AG09309 (cell line): ENCODE measurements at regions not wholly inside any gene's neighbourhood (a gene's known extent, or its start where the extent isn't known, plus 50 kb on each side); places are given as distances from the start of the nearest gene placed in this dataset.

Experiments used
- DNase-seq: peaks from one replicate; pipeline ENCODE4 v3.0.0-alpha.2; 2010; ENCODE audit warnings: low read depth
- H3K4me3 ChIP-seq: 2 replicates; pipeline ENCODE4 v1.5.1; 2011; ENCODE audit warnings: mild to moderate bottlenecking, low read depth, low read length, moderate library complexity; ENCODE audit not compliant: control insufficient read depth
- TF ChIP-seq, protein P1 (sequence below): IDR thresholded peaks from 2 replicates; pipeline ENCODE4 v1.5.1; 2011; ENCODE audit warnings: mild to moderate bottlenecking, low read depth, low read length, inconsistent platforms; ENCODE audit not compliant: insufficient read depth, control insufficient read depth; ENCODE audit errors: missing control alignments

DNA sequence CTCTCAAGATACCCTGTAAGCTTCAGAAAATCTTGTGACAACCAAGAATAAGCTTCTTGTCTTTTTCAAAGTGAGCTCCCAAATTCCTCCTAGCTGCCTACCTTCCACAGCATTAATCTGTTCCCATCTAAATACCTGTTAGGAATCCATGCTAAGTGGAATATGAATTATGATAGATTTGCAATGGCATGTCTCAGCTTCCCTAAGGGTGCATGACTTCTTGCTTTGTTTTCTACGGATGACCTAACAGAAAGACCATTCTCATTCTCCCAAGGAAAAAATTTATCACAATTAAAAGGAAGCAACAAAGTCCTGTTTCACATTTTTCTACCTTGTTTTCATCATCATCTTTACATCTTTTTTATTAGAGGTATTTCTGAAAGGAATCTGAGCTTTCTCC, 532.7 kb downstream of the GRXCR1 start:
- TF ChIP-seq, protein P1, sequence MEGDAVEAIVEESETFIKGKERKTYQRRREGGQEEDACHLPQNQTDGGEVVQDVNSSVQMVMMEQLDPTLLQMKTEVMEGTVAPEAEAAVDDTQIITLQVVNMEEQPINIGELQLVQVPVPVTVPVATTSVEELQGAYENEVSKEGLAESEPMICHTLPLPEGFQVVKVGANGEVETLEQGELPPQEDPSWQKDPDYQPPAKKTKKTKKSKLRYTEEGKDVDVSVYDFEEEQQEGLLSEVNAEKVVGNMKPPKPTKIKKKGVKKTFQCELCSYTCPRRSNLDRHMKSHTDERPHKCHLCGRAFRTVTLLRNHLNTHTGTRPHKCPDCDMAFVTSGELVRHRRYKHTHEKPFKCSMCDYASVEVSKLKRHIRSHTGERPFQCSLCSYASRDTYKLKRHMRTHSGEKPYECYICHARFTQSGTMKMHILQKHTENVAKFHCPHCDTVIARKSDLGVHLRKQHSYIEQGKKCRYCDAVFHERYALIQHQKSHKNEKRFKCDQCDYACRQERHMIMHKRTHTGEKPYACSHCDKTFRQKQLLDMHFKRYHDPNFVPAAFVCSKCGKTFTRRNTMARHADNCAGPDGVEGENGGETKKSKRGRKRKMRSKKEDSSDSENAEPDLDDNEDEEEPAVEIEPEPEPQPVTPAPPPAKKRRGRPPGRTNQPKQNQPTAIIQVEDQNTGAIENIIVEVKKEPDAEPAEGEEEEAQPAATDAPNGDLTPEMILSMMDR: no peak
- no peak overlapping the region for H3K4me3 ChIP-seq
- DNase-seq: no peak

DNA sequence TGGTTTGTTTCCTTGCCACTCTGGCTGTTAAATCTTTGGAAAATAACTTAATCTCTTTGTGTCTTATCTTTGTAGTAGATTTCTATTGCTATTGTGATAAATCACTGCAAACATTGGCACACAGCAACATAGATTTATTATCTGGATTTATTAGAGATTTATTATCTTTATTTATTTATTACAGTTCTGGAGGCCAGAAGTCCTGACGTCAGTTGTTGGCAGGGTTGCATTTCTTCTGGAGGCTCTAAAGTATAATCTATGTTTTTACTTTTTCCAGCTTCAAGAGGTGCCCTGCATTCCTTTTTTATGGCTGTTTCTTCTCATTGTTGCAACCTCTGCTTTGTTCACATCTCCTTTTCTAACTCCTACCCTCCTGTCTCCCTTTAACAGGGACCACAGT, 542.8 kb downstream of the GRXCR1 start:
- H3K4me3 ChIP-seq: no peak overlapping the region
- TF ChIP-seq, protein P1: no peak
- no peak for DNase-seq

DNA sequence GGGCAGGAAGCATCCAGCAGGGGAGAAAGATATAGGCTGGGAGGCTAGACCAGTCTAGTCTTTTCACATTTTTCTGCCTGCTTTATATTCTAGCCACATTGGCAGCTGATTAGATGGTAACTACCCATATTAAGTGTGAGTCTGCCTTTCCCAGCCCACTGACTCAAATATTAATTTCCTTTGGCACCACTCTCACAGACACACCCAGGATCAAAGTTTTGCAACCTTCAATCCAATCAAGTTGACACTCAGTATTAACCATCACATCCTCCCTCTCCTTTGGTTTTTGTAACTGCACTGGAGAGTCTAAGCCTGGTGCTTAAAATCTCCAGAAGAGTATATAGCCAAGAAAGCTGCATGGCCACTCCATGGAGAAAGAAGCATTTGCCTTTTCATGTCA, 560.4 kb downstream of the GRXCR1 start:
- DNase-seq: no peak
- TF ChIP-seq, protein P1: no peak

DNA sequence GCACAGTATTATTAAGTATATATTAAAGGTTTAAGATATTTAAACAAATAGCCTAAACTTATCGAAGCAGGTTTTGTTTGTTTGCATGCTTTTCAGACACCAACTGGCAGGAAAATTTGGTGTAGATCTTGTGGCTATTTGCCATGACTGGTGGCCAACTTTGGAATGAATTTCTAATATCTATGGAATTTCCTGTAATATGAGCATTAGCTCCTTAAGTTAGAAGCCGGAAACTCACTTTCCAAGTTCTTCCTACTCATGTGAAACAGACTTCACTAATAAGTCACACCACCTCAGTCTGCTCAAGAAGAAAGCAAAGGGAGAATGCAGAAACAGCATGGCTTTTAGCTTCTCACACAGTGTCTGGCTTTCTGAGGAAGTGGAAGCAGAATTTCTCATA, 563.9 kb downstream of the GRXCR1 start:
- DNase-seq: no peak
- TF ChIP-seq, protein P1: no peak
- no peak overlapping the region for H3K4me3 ChIP-seq

More for the DNA sequence above, 560.4 kb downstream of the GRXCR1 start:
- H3K4me3 ChIP-seq: no peak overlapping the region

DNA sequence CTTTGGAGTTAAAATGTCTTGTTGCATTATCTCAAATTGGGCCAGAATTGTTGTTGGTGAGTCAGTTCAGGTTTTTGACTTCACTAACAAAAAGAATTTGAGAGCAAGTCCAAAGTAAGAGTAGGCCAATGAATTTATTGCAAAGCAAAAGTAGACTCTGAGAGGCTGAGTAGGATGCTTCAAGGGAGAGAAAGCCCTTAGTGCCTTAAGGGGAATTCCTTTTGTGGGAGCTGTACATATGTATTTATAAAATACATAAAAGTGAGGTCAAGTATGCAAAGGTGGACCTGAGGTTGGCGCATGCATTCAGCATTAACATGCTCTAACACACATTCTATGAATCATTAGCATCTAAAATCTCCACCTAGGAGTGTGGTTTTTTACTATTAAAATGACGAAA, 565.4 kb downstream of the GRXCR1 start:
- DNase-seq: no peak
- TF ChIP-seq, protein P1: no peak
- no peak overlapping the region for H3K4me3 ChIP-seq

DNA sequence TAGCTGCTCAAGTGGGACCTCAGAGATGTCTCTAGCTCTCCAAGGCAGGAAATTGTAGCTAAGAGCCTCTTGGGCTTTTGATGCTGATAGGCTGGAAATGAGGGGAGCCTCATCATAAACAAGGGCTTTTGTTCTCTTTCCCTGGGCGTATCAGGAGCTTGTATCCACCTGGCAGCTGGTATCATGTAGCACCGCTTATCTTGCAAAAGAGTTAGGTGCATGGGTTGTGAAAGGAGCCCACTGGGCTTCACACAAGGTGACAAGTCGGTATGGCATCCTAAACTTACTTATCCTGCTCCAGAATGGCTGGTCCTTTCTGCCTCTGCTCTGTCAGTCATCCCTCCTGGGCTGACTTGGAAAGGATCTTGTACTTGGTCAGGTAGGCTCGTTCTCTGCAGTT, 565.8 kb downstream of the GRXCR1 start:
- H3K4me3 ChIP-seq: no peak overlapping the region
- TF ChIP-seq, protein P1: no peak
- DNase-seq: no peak

DNA sequence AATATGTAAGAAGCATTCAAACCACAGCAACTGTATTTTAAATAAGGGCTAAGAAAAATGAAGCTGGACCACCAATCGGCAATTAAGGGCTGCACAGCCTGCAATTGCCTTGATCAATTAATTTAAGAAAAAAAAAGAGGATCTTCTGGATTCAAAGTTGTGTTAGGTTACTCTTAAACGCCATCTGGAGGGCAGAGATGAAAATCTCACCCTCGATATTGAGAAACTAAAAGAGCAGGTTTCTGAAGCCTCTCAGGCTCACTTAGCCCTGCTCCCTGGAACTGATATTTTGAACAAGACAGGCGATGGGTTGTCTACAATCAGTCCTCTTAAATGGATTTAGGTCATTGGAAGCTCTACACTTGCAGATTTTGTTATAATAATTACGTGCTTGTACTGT, 579.4 kb downstream of the GRXCR1 start:
- DNase-seq: no peak
- TF ChIP-seq, protein P1: no peak
- no peak overlapping the region for H3K4me3 ChIP-seq
